T-cell (primary cell): ENCODE measurements at regions not wholly inside any gene's neighbourhood (a gene's known extent, or its start where the extent isn't known, plus 50 kb on each side); places are given as distances from the start of the nearest gene placed in this dataset.

ENCODE experiments used
- ATAC-seq, 4 experiments: fragments of 200-7000 bp in 3 of 4; fragments of 150-1000 bp in 1 of 4; cut with Tn5 transposase; replicated peaks in 1 of 4; 1 replicate in 3 of 4; 2 replicates in 1 of 4; pipeline ENCODE4 v1.10.0; 2021; ENCODE audit warnings: moderate library complexity in 3 of 4, mild to moderate bottlenecking in 2 of 4, moderate number of reproducible peaks in 1 of 4
- CTCF ChIA-PET, 2 donors: fragments of 300-600 bp; sonication (Branson Sonifier 250); formaldehyde crosslinking; loops; one replicate each; lab custom pipeline; 2022; ENCODE audit warnings: antibody characterized with exemption in 2 of 2; lab: Charles Lee
- POLR2A ChIA-PET, 2 donors: fragments of 300-600 bp; sonication (Branson Sonifier 250); formaldehyde crosslinking; loops; one replicate each; lab custom pipeline; 2022; ENCODE audit warnings: antibody characterized with exemption in 2 of 2; lab: Charles Lee
- DNase-seq, 35 experiments: peaks; one replicate each; pipeline versions ENCODE4 v3.0.0 to v3.0.0-alpha.2; 2013 to 2023
- H3K27ac ChIP-seq: one replicate; pipeline ENCODE4 v1.5.1; 2013; ENCODE audit warnings: low read length
- H3K27me3 ChIP-seq, 2 experiments: replicated peaks in 1 of 2; 1 replicate in 1 of 2; 2 replicates in 1 of 2; pipeline versions ENCODE4 v1.6.1 to v1.7.0; 2013; ENCODE audit warnings: low read length in 1 of 2, mixed read lengths in 1 of 2; ENCODE audit not compliant: control insufficient read depth in 2 of 2, insufficient read depth in 2 of 2; ENCODE audit errors: extremely low read depth in 1 of 2
- H3K36me3 ChIP-seq, 2 donors: 1 replicate in 1 of 2; 2 replicates in 1 of 2; pipeline versions ENCODE4 v1.6.1 to v1.7.0; 2013; ENCODE audit warnings: low read length in 1 of 2; ENCODE audit not compliant: control insufficient read depth in 2 of 2, insufficient read depth in 1 of 2; ENCODE audit errors: extremely low read depth in 1 of 2
- H3K4me1 ChIP-seq, 2 experiments: 1 replicate in 1 of 2; 2 replicates in 1 of 2; pipeline versions ENCODE4 v1.6.1 to v1.7.0; 2013; ENCODE audit warnings: low read length in 2 of 2, mixed read lengths in 1 of 2; ENCODE audit not compliant: insufficient read depth in 2 of 2, control insufficient read depth in 1 of 2; ENCODE audit errors: extremely low read depth in 1 of 2
- H3K4me3 ChIP-seq, 2 donors: 1 replicate in 1 of 2; 2 replicates in 1 of 2; pipeline versions ENCODE4 v1.5.1 to v1.7.0; 2013; ENCODE audit warnings: mild to moderate bottlenecking in 2 of 2, low read length in 1 of 2, moderate library complexity in 1 of 2; ENCODE audit not compliant: control insufficient read depth in 1 of 2; ENCODE audit errors: extremely low read depth in 1 of 2
- H3K9me3 ChIP-seq: 2 replicates; pipeline ENCODE4 v1.7.0; 2013
- H3K27ac Mint-ChIP-seq, 2 donors: one replicate each; pipeline ENCODE4 v1.8.0; 2020 to 2021; ENCODE audit warnings: mild to moderate bottlenecking in 2 of 2, mixed read lengths in 2 of 2
- H3K27me3 Mint-ChIP-seq, 2 donors: one replicate each; pipeline ENCODE4 v1.8.0; 2021 to 2022; ENCODE audit warnings: mixed read lengths in 2 of 2
- H3K36me3 Mint-ChIP-seq: one replicate; pipeline ENCODE4 v1.8.0; 2021; ENCODE audit warnings: mixed read lengths
- H3K4me1 Mint-ChIP-seq, 3 donors: one replicate each; pipeline ENCODE4 v1.8.0; 2020 to 2022; ENCODE audit warnings: mixed read lengths in 3 of 3, mild to moderate bottlenecking in 1 of 3
- H3K4me3 Mint-ChIP-seq, 3 donors: one replicate each; pipeline ENCODE4 v1.8.0; 2020 to 2022; ENCODE audit warnings: mild to moderate bottlenecking in 3 of 3, mixed read lengths in 3 of 3, moderate library complexity in 3 of 3
- H3K9me3 Mint-ChIP-seq, 3 donors: one replicate each; pipeline ENCODE4 v1.8.0; 2020 to 2022; ENCODE audit warnings: mixed read lengths in 3 of 3
- WGBS: methylation state at CpG from one replicate; pipeline ENCODE4 v1.1.5; 2013; ENCODE audit warnings: missing lambda C conversion rate; ENCODE audit not compliant: insufficient coverage; 5-methylcytosine and 5-hydroxymethylcytosine counted together

DNA sequence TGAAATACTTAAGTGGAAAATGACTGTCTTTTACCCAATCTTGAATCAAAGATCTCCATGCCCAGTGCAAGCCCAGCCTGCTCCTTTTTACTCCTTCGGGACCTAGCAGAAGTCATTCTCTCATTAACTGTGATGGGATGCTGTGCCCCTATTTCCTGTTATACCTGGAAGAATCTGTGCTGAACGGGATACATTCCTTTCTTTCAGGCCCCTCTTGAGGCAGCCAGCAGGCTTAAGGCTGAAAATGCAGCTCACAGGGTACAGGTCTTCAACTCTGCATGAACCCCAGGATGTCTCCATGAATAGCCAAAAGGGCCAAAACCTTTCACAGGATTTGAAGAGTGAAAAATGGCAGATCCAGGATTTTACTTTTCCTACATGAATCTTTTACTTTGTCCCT lies 784.8 kb upstream of the KLHL29 start:
- ChIA-PET CTCF (no interaction called here), POLR2A (no interaction called here)
- Histone ChIP-seq H3K4me3 (no peak overlapping the region), H3K27ac (no peak overlapping the region), H3K36me3 (no peaks in the 10 kb centered on the region), H3K27me3 (no peaks in the 10 kb centered on the region), H3K4me1 (no peaks in the 10 kb centered on the region), H3K9me3 (no peaks in the 10 kb centered on the region)
- H3K27me3 Mint-ChIP-seq, result no peaks in the 10 kb centered on the region
- no peak overlapping the region for H3K27ac Mint-ChIP-seq
- no peaks in the 10 kb centered on the region for H3K36me3 Mint-ChIP-seq
- ATAC-seq (no peak), DNase-seq (no peak)
- no peaks in the 10 kb centered on the region for H3K4me1 Mint-ChIP-seq
- H3K4me3 Mint-ChIP-seq, result no peak overlapping the region
- peaks cover 8 to 12% (median 12%) of the 10 kb centered on the region in 3 donors for H3K9me3 Mint-ChIP-seq
- WGBS, result no CpG with 5 or more reads among the region's 2 CpGs

DNA sequence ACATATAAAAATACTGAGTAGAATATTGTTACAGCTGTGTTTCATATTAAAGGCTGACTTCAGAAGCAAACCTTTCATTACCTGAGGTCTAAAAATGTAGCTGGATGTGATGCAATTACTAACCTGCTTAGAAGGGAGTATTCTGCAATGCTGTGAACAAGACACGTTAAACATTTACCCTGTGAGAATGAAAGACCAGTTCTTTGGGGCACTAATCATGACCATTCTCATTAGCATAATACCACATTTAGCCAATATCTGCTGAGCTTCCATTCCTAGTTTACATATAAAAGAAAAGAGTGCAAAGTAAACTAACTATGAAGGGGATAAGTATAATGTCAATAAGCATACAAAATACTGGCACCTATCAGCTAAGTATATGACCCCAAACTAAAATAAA lies 784.0 kb upstream of the KLHL29 start:
- H3K4me1 ChIP-seq, result no peaks in the 10 kb centered on the region
- H3K9me3 ChIP-seq, result no peaks in the 10 kb centered on the region
- Mint-ChIP-seq H3K27me3 (no peaks in the 10 kb centered on the region), H3K4me1 (no peaks in the 10 kb centered on the region), H3K4me3 (no peak overlapping the region), H3K9me3 (peaks cover 8 to 16% (median 12%) of the 10 kb centered on the region in 3 donors), H3K36me3 (no peaks in the 10 kb centered on the region), H3K27ac (no peak overlapping the region)
- WGBS, result no CpG with 5 or more reads among the region's 1 CpG
- no peaks in the 10 kb centered on the region for H3K27me3 ChIP-seq
- no peaks in the 10 kb centered on the region for H3K36me3 ChIP-seq
- no peak for ATAC-seq
- no peak overlapping the region for H3K27ac ChIP-seq
- CTCF ChIA-PET, result no interaction called here
- POLR2A ChIA-PET, result no interaction called here
- no peak for DNase-seq
- H3K4me3 ChIP-seq, result no peak overlapping the region

DNA sequence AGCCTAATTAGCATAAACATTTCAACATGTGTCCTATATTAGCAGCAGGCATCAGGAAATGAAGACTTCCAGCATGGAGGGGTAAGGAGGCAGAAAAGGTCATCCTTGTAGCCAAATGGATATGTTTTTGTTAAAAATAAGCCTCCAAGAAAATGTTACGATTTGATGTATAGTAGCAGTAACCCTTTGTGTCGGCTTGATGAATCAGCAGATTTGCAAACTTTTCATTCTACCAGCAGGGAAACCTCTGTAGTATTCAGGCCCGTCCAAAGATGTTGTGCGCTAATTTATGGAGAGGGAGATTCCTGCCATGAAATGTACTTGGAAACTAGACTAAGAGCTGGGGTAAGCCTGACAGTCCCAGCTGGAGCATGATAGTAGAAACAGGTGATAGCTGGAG lies 780.8 kb upstream of the KLHL29 start:
- ATAC-seq (no peak), DNase-seq (no peak)
- Mint-ChIP-seq H3K4me3 (no peak overlapping the region), H3K4me1 (no peaks in the 10 kb centered on the region), H3K9me3 (peaks cover 0 to 8% (median 8%) of the 10 kb centered on the region in 3 donors), H3K36me3 (no peaks in the 10 kb centered on the region), H3K27ac (no peak overlapping the region), H3K27me3 (no peaks in the 10 kb centered on the region)
- H3K27ac ChIP-seq, result no peak overlapping the region
- no peaks in the 10 kb centered on the region for H3K36me3 ChIP-seq
- H3K27me3 ChIP-seq, result no peaks in the 10 kb centered on the region
- H3K4me3 ChIP-seq, result no peak overlapping the region
- WGBS, result 83% methylated on average over 2 of the region's 4 CpGs
- POLR2A ChIA-PET, result no interaction called here
- no peaks in the 10 kb centered on the region for H3K4me1 ChIP-seq
- CTCF ChIA-PET, result no interaction called here
- no peaks in the 10 kb centered on the region for H3K9me3 ChIP-seq

- H3K4me3 ChIP-seq, result no peak overlapping the region
- POLR2A ChIA-PET, result no interaction called here
- Mint-ChIP-seq H3K27ac (no peak overlapping the region), H3K9me3 (peaks cover 5 to 14% (median 11%) of the 10 kb centered on the region in 3 donors), H3K27me3 (peaks cover 0 to 2% of the 10 kb centered on the region in 2 donors), H3K4me1 (no peaks in the 10 kb centered on the region), H3K4me3 (no peak overlapping the region), H3K36me3 (no peaks in the 10 kb centered on the region)
- no peak overlapping the region for H3K27ac ChIP-seq
- no peaks in the 10 kb centered on the region for H3K27me3 ChIP-seq
- no CpG with 5 or more reads among the region's 3 CpGs for WGBS
- no peaks in the 10 kb centered on the region for H3K4me1 ChIP-seq
- CTCF ChIA-PET, result no interaction called here
- ATAC-seq (no peak), DNase-seq (no peak)
- H3K36me3 ChIP-seq, result no peaks in the 10 kb centered on the region
- no peaks in the 10 kb centered on the region for H3K9me3 ChIP-seq
Observed at GRCh38 chr2:22616031-22616430, 768.9 kb upstream of the KLHL29 start.

- no peaks in the 10 kb centered on the region for H3K36me3 Mint-ChIP-seq
- no peak overlapping the region for H3K27ac ChIP-seq
- no peak overlapping the region for H3K4me3 Mint-ChIP-seq
- H3K27me3 Mint-ChIP-seq, result no peaks in the 10 kb centered on the region
- peaks cover 3 to 8% (median 6%) of the 10 kb centered on the region in 3 donors for H3K9me3 Mint-ChIP-seq
- no peaks in the 10 kb centered on the region for H3K4me1 Mint-ChIP-seq
- no CpG with 5 or more reads among the region's 3 CpGs for WGBS
- ChIA-PET CTCF (no interaction called here), POLR2A (no interaction called here)
- DNase-seq (no peak), ATAC-seq (no peak)
- no peak overlapping the region for H3K27ac Mint-ChIP-seq
- H3K27me3 ChIP-seq, result no peaks in the 10 kb centered on the region
- H3K9me3 ChIP-seq, result no peaks in the 10 kb centered on the region
- H3K4me3 ChIP-seq, result no peak overlapping the region
- no peaks in the 10 kb centered on the region for H3K4me1 ChIP-seq
- H3K36me3 ChIP-seq, result no peaks in the 10 kb centered on the region
Observed at GRCh38 chr2:22623620-22624019, 761.4 kb upstream of the KLHL29 start.

DNA sequence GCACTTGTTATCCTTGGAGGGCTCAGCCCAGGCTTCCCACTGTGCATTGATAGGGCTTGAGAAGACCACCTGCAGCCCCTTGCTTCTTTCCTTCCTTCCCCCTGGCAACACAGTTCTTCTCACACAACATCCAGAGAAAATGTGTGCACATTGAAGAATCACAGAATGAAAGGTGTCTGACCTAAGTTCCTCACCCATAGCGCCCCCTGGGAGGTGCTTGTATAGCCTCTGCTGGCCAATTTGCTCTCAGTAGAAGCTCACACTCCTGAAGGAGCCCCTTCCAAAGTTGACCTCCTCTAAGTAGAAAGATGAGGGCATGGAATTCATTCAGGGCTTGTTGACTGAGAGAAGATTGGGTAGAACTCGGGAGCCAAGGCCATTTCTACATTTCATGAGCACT lies 758.4 kb upstream of the KLHL29 start:
- WGBS, result 40% methylated on average over 1 of the region's 2 CpGs

DNA sequence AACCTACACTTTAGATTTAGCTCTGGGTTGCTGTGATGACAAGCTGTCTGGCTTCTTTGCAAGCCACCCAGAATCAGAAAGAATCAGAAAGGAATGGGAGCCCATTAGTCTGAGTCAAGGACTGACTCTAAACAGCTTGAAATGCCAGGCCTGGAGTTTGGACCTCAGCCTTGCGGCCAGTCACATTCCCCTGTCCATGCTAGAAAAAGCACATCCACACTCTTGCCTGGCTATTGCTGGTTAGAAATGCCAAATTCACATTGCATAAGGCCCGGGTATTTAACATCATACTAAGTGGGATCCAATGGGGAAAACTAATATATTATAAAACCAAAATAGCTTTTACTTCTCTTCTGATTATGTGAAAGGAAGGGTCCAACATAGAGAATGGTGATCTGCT lies 756.8 kb upstream of the KLHL29 start:
- no peak for DNase-seq
- no peaks in the 10 kb centered on the region for H3K27me3 Mint-ChIP-seq

More for the DNA sequence above, 758.4 kb upstream of the KLHL29 start:
- Histone ChIP-seq H3K4me3 (no peak overlapping the region), H3K4me1 (no peaks in the 10 kb centered on the region), H3K27ac (no peak overlapping the region), H3K27me3 (no peaks in the 10 kb centered on the region), H3K36me3 (no peaks in the 10 kb centered on the region), H3K9me3 (no peaks in the 10 kb centered on the region)
- POLR2A ChIA-PET, result no interaction called here
- DNase-seq (no peak), ATAC-seq (no peak)
- Mint-ChIP-seq H3K9me3 (peaks cover 8 to 10% (median 8%) of the 10 kb centered on the region in 3 donors), H3K27ac (no peak overlapping the region), H3K36me3 (no peaks in the 10 kb centered on the region), H3K4me1 (no peaks in the 10 kb centered on the region), H3K27me3 (no peaks in the 10 kb centered on the region), H3K4me3 (no peak overlapping the region)
- CTCF ChIA-PET, result no interaction called here

More for the DNA sequence above, 756.8 kb upstream of the KLHL29 start:
- ChIA-PET POLR2A (no interaction called here), CTCF (no interaction called here)
- H3K4me3 Mint-ChIP-seq, result no peak overlapping the region
- H3K36me3 ChIP-seq, result no peaks in the 10 kb centered on the region
- no peak overlapping the region for H3K4me3 ChIP-seq
- H3K27me3 ChIP-seq, result no peaks in the 10 kb centered on the region
- no peak overlapping the region for H3K27ac ChIP-seq
- H3K9me3 Mint-ChIP-seq, result peaks cover 9 to 14% (median 10%) of the 10 kb centered on the region in 3 donors
- no peaks in the 10 kb centered on the region for H3K36me3 Mint-ChIP-seq
- no CpG with 5 or more reads among the region's 2 CpGs for WGBS
- no peak overlapping the region for H3K27ac Mint-ChIP-seq
- no peaks in the 10 kb centered on the region for H3K9me3 ChIP-seq
- H3K4me1 Mint-ChIP-seq, result no peaks in the 10 kb centered on the region
- no peak for ATAC-seq
- no peaks in the 10 kb centered on the region for H3K4me1 ChIP-seq
